ENCODE measurements at regions not wholly inside any gene's neighbourhood (a gene's known extent, or its start where the extent isn't known, plus 50 kb on each side); places are given as distances from the start of the nearest gene placed in this dataset.

DNA sequence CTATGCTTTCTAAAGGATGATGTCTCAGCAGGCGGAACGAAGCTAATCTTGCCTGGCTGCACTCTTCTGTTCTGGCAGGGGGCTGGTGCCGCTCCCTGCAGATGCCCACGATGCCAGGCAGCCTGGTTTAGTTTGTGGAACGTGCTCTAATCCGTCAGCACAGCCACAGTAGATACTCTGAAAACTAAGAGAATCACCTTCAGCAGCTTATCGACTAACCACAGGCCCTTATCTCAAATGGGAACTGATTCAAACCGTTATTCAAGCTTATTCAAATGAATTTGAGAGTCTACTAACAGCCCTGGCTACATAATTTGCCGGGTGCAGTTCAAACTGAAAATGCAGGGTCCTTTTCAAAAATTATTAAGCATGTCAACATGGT, 246.6 kb upstream of the ANKRD55 start:
- no peak for DNase-seq (ENCODE audit: low read depth in 1 of 2, low spot score in 1 of 2)
- no peak overlapping the region for H3K4me3 ChIP-seq (replicated peaks; ENCODE audit: insufficient read depth, low read length)
- TF ChIP-seq, protein P1, sequence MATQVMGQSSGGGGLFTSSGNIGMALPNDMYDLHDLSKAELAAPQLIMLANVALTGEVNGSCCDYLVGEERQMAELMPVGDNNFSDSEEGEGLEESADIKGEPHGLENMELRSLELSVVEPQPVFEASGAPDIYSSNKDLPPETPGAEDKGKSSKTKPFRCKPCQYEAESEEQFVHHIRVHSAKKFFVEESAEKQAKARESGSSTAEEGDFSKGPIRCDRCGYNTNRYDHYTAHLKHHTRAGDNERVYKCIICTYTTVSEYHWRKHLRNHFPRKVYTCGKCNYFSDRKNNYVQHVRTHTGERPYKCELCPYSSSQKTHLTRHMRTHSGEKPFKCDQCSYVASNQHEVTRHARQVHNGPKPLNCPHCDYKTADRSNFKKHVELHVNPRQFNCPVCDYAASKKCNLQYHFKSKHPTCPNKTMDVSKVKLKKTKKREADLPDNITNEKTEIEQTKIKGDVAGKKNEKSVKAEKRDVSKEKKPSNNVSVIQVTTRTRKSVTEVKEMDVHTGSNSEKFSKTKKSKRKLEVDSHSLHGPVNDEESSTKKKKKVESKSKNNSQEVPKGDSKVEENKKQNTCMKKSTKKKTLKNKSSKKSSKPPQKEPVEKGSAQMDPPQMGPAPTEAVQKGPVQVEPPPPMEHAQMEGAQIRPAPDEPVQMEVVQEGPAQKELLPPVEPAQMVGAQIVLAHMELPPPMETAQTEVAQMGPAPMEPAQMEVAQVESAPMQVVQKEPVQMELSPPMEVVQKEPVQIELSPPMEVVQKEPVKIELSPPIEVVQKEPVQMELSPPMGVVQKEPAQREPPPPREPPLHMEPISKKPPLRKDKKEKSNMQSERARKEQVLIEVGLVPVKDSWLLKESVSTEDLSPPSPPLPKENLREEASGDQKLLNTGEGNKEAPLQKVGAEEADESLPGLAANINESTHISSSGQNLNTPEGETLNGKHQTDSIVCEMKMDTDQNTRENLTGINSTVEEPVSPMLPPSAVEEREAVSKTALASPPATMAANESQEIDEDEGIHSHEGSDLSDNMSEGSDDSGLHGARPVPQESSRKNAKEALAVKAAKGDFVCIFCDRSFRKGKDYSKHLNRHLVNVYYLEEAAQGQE (IDR thresholded peaks at IDR 0.05; ENCODE audit: insufficient replicate concordance, low read depth): no peak
- no peaks in the 10 kb centered on the region for H3K27me3 ChIP-seq (ENCODE audit: insufficient read depth, poor library complexity, severe bottlenecking)
- no peak overlapping the region for H3K27ac ChIP-seq (replicated peaks)

DNA sequence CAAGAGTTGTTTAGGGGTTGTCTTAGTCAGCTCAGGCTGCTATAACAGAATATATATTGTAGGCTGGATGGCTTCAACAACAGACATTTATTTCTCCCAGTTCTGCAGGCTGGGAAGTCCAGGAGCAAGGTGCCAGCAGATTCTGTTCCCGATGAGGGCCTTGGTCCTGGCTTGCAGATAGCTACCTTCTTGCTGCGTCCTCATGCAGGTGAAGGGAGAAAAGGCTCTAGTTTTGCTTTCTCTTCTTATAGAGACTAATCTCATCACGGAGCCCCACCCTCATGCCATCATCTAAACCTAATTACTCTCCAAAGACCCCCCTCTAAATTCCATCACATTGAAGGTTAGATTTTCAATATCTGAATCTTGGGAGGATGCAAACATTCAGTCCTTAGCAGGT, 246.0 kb upstream of the ANKRD55 start:
- Histone ChIP-seq H3K4me3 (replicated peaks; ENCODE audit: insufficient read depth, low read length) (no peak overlapping the region), H3K27ac (replicated peaks) (no peak overlapping the region), H3K27me3 (ENCODE audit: insufficient read depth, poor library complexity, severe bottlenecking) (no peaks in the 10 kb centered on the region)
- no peak for DNase-seq (ENCODE audit: low read depth in 1 of 2, low spot score in 1 of 2)
- TF ChIP-seq, protein P2, sequence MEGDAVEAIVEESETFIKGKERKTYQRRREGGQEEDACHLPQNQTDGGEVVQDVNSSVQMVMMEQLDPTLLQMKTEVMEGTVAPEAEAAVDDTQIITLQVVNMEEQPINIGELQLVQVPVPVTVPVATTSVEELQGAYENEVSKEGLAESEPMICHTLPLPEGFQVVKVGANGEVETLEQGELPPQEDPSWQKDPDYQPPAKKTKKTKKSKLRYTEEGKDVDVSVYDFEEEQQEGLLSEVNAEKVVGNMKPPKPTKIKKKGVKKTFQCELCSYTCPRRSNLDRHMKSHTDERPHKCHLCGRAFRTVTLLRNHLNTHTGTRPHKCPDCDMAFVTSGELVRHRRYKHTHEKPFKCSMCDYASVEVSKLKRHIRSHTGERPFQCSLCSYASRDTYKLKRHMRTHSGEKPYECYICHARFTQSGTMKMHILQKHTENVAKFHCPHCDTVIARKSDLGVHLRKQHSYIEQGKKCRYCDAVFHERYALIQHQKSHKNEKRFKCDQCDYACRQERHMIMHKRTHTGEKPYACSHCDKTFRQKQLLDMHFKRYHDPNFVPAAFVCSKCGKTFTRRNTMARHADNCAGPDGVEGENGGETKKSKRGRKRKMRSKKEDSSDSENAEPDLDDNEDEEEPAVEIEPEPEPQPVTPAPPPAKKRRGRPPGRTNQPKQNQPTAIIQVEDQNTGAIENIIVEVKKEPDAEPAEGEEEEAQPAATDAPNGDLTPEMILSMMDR (IDR thresholded peaks at IDR 0.05; ENCODE audit: insufficient read depth, low read length): no peak
- no peak for TF ChIP-seq POLR2AphosphoS5 (IDR thresholded peaks at IDR 0.05; ENCODE audit: low read depth)
- TF ChIP-seq, protein P1 (IDR thresholded peaks at IDR 0.05; ENCODE audit: insufficient replicate concordance, low read depth): no peak
- no peak for TF ChIP-seq SPI1 (IDR thresholded peaks at IDR 0.05; ENCODE audit: borderline replicate concordance, low read depth)
- TF ChIP-seq GABPA (IDR thresholded peaks at IDR 0.05; ENCODE audit: low read depth): no peak

DNA sequence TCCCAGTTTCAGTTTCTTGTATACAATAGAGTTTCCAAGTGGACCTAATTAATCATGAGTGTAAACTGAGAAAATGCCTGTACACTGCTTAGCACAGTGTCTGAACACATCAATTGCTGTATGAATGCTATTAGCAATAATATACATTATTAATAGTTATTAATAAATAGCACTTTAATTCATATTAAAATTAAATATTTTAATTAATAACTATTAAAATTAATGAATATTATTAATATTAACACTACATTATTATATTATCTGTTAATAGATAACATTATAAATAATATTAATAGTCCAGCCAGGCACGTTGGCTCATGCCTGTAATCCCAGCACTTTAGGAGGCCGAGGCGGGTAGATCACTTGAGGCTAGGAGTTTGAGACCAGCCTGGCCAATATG, 244.9 kb upstream of the ANKRD55 start:
- TF ChIP-seq GABPA (IDR thresholded peaks at IDR 0.05; ENCODE audit: low read depth): no peak
- TF ChIP-seq POLR2AphosphoS5 (IDR thresholded peaks at IDR 0.05; ENCODE audit: low read depth): no peak
- TF ChIP-seq, protein P2 (IDR thresholded peaks at IDR 0.05; ENCODE audit: insufficient read depth, low read length): no peak
- TF ChIP-seq SPI1 (IDR thresholded peaks at IDR 0.05; ENCODE audit: borderline replicate concordance, low read depth): no peak
- TF ChIP-seq, protein P1 (IDR thresholded peaks at IDR 0.05; ENCODE audit: insufficient replicate concordance, low read depth): no peak

DNA sequence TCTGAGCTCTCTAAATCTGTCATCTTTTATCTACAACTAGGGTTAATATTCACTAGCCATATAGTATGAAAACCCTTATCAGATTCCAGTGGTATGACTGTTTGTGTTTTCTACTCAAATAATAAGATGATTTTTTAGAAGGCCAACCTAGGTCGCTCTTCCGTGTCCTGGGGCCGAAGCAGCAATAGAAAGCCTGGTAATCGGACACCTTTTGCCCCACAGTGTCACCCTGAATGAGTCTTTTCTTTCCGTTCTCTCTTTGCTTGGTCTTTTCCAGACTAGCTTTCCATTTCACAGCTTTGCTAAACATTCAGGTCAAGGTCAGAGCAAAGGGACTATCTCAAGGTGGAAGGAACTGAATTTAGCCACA, 243.3 kb upstream of the ANKRD55 start:
- Histone ChIP-seq H3K27me3 (ENCODE audit: insufficient read depth, poor library complexity, severe bottlenecking) (no peaks in the 10 kb centered on the region), H3K4me3 (replicated peaks; ENCODE audit: insufficient read depth, low read length) (no peak overlapping the region), H3K27ac (replicated peaks) (no peak overlapping the region)
- no peak for DNase-seq (ENCODE audit: low read depth in 1 of 2, low spot score in 1 of 2)
- TF ChIP-seq, protein P2 (IDR thresholded peaks at IDR 0.05; ENCODE audit: insufficient read depth, low read length): no peak
- TF ChIP-seq GABPA (IDR thresholded peaks at IDR 0.05; ENCODE audit: low read depth) (no peak), POLR2AphosphoS5 (IDR thresholded peaks at IDR 0.05; ENCODE audit: low read depth) (no peak), SPI1 (IDR thresholded peaks at IDR 0.05; ENCODE audit: borderline replicate concordance, low read depth) (no peak)
- TF ChIP-seq, protein P1 (IDR thresholded peaks at IDR 0.05; ENCODE audit: insufficient replicate concordance, low read depth): no peak

More for the DNA sequence above, 244.9 kb upstream of the ANKRD55 start:
- no peak overlapping the region for H3K27ac ChIP-seq (replicated peaks)
- H3K4me3 ChIP-seq (replicated peaks; ENCODE audit: insufficient read depth, low read length): no peak overlapping the region
- H3K27me3 ChIP-seq (ENCODE audit: insufficient read depth, poor library complexity, severe bottlenecking): no peaks in the 10 kb centered on the region
- DNase-seq (ENCODE audit: low read depth in 1 of 2, low spot score in 1 of 2): no peak

Data from HL-60 (cell line).